GM18873 (cell line): ENCODE measurements at regions not wholly inside any gene's neighbourhood (a gene's known extent, or its start where the extent isn't known, plus 50 kb on each side); places are given as distances from the start of the nearest gene placed in this dataset.

Experiments
- ATAC-seq: cut with Tn5 transposase; IDR thresholded peaks from one replicate; pipeline ENCODE4 v1.9.1; 2021; ENCODE audit warnings: mild to moderate bottlenecking, moderate library complexity, moderate number of reproducible peaks; ENCODE audit not compliant: unreplicated experiment, low FRiP score

DNA sequence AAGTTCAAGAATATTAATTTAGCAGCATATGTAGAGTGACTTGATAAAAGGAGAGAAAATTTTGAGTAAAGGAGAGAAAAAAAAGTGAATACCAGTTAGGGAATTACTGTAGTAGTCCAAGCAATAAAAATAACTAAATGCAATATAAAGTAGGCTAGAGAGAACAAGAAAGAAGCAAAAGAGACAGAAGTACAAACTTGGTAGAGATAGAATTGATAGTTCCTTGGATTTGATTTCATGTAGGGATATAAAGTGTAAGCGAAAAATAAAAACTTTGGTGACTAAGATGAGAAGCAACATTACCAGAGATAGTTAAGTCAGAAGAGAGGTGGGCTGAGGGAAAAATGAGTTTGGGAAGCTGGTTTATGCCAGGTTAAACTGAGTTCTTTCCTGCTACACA lies 252.4 kb downstream of the SEC23A start:
- no peak for ATAC-seq

DNA sequence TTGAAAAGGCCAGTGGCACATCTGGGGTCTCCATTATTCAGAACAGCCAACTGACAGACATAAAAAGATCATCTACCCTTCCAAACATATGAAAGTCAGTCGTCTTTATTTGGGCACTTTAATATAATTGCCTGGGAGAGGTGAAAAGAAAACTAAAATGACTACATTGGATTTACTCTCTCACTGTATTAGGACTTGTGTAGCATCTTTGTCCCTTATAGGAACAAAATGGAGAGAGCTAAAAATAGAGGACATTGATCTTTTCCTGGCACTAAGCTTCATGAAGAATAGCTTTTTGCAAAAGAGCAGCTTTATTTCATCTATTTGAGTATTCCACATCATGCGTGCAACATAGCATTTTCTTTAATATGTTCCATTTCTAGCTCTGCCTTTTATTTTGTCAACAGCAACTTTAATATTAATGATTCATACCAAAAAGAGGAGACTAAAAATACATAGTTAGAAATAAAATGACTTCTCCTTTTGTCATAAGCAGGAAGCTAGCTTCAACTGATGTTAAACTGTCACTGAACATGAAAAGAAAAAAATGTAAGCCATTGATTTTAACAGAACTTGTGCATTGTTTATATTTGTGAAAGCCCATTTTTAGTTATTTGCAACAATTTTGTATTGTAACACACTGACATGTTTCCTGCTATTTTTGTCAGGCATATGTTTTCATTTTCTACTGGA lies 254.6 kb downstream of the SEC23A start:
- ATAC-seq, result no peak

GRCh38 chr14:38847161-38847560 lies 255.9 kb downstream of the SEC23A start:
- ATAC-seq, result no peak

- ATAC-seq, result no peak
Measured at GRCh38 chr14:38839694-38840365, 263.2 kb downstream of the SEC23A start.

DNA sequence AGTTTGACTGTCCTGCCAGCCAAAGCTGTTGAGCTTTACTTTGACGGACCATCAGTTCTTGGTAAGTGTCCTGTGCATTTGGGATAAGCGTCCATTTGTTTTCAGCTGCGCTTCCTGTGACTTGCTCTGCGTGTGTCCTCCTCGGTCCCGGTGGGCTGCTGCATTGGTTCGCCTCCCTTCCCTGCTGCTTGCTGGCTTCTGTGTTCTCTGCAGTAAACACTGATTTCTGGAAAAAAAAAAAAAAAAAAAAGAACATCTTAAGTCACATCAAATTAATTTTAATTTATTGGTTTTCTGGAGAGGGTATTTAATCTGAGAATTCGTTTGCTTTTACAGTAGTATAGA lies 264.1 kb downstream of the SEC23A start:
- no peak for ATAC-seq

DNA sequence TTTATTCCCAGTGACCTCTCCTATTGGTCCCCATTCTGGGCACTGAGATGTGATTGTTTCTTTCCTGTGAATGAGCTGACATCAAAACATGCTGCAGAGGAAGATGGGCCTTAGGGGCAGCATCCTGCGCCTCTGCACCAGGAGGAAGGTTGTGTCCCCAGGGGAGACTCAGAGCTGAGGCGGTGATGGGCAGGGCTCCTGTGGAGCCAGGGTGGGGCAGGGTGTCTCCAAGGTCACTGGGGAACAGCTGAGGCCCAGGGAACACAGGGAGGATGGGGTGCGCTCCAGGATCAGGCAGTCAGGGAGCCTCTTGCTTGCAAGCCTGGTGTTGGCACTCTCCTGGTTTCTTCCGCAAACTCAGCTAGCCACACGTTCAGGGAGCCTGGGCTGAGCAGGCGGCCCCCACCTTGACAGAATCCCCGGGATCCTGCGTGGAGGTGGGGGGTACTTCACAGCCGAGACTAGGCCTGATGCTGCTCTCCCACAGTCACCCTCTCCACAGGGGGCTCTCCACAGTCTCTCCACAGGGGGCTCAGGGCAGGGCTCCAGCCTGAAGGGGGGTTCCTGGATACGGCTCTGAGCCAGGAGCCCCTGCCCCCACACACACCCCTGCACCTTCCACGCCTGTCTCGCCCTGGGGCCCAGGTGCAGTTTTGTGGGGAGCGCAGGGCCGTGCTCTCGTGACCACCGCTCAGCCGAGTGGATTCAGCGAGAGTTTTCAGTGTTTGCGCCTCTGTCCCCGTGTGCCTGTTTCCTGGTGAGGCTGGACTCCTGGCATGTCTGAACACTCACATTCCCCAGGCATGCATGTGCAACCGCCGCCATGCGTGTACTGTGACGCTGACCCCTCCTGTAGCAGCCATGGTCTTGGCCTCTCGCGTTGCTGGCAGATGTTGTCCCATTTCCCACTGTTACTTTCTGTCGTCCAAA lies 264.7 kb downstream of the SEC23A start:
- no peak for ATAC-seq

GRCh38 chr14:38837343-38838048 lies 265.5 kb downstream of the SEC23A start:
- ATAC-seq, result no peak

DNA sequence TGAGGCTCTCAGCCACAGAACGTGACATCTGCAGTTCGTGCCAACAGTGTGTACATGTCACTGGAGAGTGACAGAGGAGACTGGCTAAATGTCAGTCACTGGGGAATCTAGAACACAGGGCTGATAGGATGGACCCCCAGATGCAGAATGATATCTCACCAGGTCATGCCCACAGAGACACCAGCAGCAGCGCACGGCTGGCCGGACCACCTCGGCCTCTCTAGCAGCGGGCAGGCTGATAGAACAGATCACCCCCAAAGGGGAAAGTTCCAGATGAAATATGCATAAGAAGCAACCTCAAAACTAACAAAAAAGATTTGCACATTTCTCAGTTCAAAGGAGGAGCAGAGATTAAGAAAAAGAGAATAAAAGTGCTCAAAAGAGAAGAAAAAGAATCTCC lies 266.5 kb downstream of the SEC23A start:
- ATAC-seq, result no peak

DNA sequence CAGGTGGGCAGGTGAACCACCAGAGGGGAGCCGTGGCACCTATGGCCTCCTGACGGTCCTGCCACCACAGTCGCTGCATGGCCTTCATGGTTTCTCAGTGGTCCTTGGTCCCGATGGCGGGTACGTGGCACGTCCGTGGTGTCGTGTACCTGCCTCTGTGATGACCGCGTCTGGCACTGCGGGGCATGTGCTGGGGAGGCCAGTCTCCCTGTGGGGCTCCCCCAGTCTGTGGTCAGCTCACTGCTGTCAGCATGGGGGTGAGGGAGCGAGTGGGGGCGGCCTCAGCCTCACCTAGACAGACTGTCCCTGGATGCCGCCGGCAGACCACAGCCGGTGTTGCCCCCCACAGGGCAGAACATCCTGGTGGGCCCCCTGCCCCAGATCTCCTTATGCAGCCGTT lies 267.2 kb downstream of the SEC23A start:
- ATAC-seq, result no peak

DNA sequence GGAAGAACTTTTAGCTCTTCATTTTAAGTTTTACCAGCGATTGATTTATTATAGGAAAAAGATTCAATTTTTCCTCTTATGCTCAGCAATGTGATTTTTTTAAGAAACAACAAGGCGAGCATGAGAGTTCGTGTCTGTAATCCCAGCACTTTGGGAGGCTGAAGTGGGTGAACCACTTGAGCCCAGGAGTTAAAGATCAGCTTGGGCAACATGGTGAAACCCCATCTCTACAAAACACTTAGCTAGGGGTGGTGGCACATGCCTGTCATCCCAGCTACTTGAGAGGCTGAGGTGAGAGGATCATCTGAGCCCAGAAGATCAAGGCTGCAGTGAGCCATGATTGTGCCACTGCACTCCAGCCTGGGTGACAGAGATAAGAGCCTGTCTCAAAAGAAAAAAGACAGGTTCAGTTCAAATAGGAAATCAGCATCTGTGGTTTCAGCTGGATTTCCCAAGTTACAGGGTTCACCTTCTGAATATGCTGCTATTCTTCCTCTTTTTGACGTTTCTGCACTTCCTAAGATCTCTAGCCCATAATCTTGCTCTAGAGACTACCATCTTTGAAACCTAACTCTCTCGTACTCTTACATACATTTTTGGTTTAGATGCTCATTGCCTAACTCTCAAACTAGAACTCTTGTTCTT lies 274.7 kb downstream of the SEC23A start:
- no peak for ATAC-seq

- no peak for ATAC-seq
Measured at GRCh38 chr14:38824706-38825105, 278.3 kb downstream of the SEC23A start.

DNA sequence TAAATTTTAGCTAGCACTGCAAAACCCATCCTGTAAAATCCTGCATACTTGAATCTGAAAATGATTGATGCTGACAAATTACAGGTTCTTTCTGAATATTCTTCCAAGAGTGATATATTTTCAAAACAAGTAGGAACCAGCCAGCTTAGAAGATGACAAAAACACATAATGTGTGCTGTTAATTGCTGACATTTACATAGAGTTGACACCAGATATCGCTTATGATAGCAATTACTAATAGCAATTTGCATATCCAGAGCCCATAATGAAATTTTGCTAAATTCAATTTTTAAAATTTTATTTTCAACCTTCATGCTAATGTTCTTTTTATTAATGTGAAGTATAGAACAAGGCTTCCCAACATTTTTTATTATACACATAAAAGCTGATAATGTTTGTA lies 284.5 kb downstream of the SEC23A start:
- no peak for ATAC-seq

DNA sequence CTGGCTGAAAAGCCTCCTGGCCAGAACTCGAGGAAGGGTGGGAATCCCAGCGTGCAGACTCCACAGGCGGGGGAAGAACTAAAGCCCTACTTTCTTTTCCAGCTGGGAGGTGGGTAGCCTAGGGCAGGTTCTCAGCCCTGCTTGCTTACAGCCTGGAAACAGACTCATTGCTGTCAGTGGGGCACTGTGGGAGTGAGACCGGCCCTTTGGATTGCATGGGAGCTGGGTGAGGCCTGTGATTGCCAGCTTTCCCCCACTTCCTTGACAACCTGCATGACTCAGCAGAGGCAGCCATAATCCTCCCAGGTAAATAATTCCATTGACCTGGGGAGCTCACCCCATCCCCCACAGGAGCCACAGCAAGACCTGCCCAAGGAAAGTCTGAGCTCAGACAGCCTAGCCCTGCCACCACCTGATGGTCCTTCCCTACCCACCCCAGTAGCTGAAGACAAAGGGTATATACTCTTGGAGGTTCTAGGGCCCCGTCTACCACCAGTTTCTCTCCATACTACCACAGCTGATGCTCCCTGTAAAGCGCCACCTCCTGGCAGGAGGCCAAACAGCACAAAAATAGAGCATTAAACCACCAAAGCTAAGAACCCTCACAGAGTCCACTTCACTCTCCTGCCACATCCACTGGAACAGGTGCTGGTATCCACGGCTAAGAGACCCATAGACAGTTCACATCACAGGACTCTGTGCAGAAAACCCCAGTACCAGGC lies 294.1 kb downstream of the SEC23A start:
- no peak for ATAC-seq

- no peak for ATAC-seq
Measured at GRCh38 chr14:38799671-38800070, 303.4 kb downstream of the SEC23A start.

- ATAC-seq, result no peak
Measured at GRCh38 chr14:38794677-38795076, 308.4 kb downstream of the SEC23A start.

DNA sequence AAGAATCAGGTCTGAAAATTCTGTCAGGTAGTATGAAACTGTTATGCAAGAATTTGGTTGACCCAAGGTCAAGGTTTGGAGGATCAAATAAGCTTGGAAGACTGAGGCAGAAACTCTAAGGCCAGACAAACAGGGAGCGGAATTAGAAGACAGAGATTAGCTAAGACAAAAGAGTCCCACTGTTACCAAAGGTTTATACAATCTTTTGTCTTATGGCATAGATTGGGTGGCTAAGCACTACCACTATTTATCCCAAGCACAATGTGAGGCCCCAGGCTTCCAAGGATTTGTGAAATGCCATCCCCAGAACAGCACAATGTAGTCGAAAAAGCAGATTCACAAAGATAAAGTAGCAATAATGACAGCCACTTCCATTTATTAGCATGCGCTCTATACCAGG lies 311.2 kb downstream of the SEC23A start:
- ATAC-seq, result no peak

DNA sequence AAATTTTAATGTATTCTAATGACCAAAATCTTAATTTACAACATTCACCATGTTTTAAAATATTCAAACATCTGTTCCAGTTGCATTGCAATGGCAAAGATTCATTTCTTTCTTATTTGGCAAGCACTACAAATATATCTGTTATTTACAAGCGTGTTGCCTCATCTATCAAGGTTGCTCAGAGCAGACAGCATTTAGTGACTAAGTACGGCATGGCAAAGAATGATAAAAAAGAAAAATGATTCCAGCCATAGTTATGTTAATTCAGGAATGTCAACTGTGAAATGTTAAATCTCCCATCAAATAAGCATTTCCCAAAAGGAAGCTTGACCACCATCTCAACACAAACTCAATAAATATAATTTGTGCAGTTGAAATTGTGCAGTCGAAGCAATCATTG lies 312.1 kb downstream of the SEC23A start:
- no peak for ATAC-seq

GRCh38 chr14:38789805-38790204 lies 313.2 kb downstream of the SEC23A start:
- no peak for ATAC-seq

DNA sequence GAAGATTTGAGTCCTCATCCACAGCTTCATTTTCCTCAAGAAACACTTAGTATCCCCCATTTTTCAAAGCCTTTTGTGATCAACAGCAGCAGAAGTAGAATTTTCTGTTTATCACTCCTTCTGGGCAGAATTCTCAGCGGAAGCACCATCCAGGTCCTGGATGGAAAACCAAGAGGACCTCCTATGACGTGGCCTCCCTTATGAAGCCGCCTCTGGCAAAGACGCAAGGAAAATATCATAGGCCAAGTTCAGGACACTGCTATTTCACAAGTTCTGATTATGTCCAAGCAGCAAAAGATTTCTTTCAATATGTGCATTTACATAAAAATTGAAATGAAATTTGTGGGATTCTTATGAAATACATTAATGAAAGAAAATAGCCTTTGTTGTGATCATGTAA lies 315.0 kb downstream of the SEC23A start:
- no peak for ATAC-seq

GRCh38 chr14:38786921-38787320 lies 316.1 kb downstream of the SEC23A start:
- ATAC-seq, result no peak
